Gastroesophageal sphincter (tissue), 4 donors: ENCODE measurements at regions not wholly inside any gene's neighbourhood (a gene's known extent, or its start where the extent isn't known, plus 50 kb on each side); places are given as distances from the start of the nearest gene placed in this dataset.

ENCODE experiments used
- ATAC-seq: fragments of 150-250 bp; one replicate; pipeline ENCODE4 v1.9.1; 2016; ENCODE audit warnings: mild to moderate bottlenecking, moderate library complexity
- H3K27ac ChIP-seq, 4 donors: fragments of 200-600 bp; sonication (generic) in 3 of 4; 1 replicate in 3 of 4; 2 replicates in 1 of 4; pipeline ENCODE4 v1.5.1; 2016 to 2019
- H3K27me3 ChIP-seq: fragments of 200-600 bp; sonication (generic); one replicate; pipeline ENCODE4 v1.5.1; 2019
- H3K36me3 ChIP-seq, 2 donors: fragments of 200-600 bp; sonication (generic); one replicate each; pipeline ENCODE4 v1.5.1; 2019; ENCODE audit warnings: control low read depth in 1 of 2
- H3K4me1 ChIP-seq, 3 donors: fragments of 200-600 bp; sonication (generic); 1 replicate in 2 of 3; 2 replicates in 1 of 3; pipeline ENCODE4 v1.5.1; 2016 to 2019; ENCODE audit warnings: control low read depth in 2 of 3
- H3K4me3 ChIP-seq, 2 donors: fragments of 200-600 bp; sonication (generic); one replicate each; pipeline ENCODE4 v1.5.1; 2019; ENCODE audit warnings: mild to moderate bottlenecking in 1 of 2, moderate library complexity in 1 of 2
- H3K9me3 ChIP-seq, 3 donors: fragments of 200-600 bp; sonication (generic); one replicate each; pipeline ENCODE4 v1.5.1; 2017 to 2019; ENCODE audit warnings: control low read depth in 2 of 3
- CTCF ChIP-seq, 4 experiments: fragments of 200-600 bp in 2 of 4; fragments of 450-650 bp in 2 of 4; sonication (generic) in 1 of 4; IDR thresholded peaks; one replicate each; pipeline ENCODE4 v1.5.1; 2017 to 2019; ENCODE audit warnings: antibody characterized with exemption in 4 of 4, mild to moderate bottlenecking in 2 of 4, moderate library complexity in 2 of 4
- EP300 ChIP-seq: sonication (generic); formaldehyde crosslinking; IDR thresholded peaks from one replicate; pipeline ENCODE4 v1.6.1; 2017; ENCODE audit warnings: antibody characterized with exemption, mild to moderate bottlenecking
- POLR2A ChIP-seq, 2 donors: fragments of 450-650 bp; IDR thresholded peaks; one replicate each; pipeline ENCODE4 v1.6.1; 2017; ENCODE audit warnings: antibody characterized with exemption in 2 of 2, mild to moderate bottlenecking in 2 of 2, moderate library complexity in 1 of 2
- POLR2AphosphoS5 ChIP-seq: sonication (generic); formaldehyde crosslinking; IDR thresholded peaks from one replicate; pipeline ENCODE4 v1.6.1; 2017; ENCODE audit warnings: antibody characterized with exemption
- WGBS, 2 donors: methylation state at CpG; one replicate each; pipeline ENCODE4 v1.1.5; 2018; ENCODE audit warnings: low coverage in 1 of 2; 5-methylcytosine and 5-hydroxymethylcytosine counted together

- H3K27me3 ChIP-seq = no peaks in the 10 kb centered on the region
- TF ChIP-seq POLR2A (IDR thresholded peaks at IDR 0.05) (no peak), POLR2AphosphoS5 (no peak), CTCF (IDR thresholded peaks at IDR 0.05) (no peak), EP300 (no peak)
- H3K9me3 ChIP-seq = no peaks in the 10 kb centered on the region
- H3K4me1 ChIP-seq = no peaks in the 10 kb centered on the region
- 79 to 87% methylated on average over 4 of the region's 4 CpGs for WGBS, 2 donors
- no peak overlapping the region for H3K4me3 ChIP-seq
- H3K27ac ChIP-seq = no peak overlapping the region
- no peaks in the 10 kb centered on the region for H3K36me3 ChIP-seq
- ATAC-seq = no peak
Measured at GRCh38 chr11:80525663-80526405, 1085.0 kb upstream of the TENM4 start.

- Histone ChIP-seq H3K4me1 (no peaks in the 10 kb centered on the region), H3K36me3 (no peaks in the 10 kb centered on the region), H3K27me3 (no peaks in the 10 kb centered on the region), H3K9me3 (no peaks in the 10 kb centered on the region), H3K27ac (no peak overlapping the region), H3K4me3 (no peak overlapping the region)
- 80 to 83% methylated on average over 2 to 4 of the region's 4 CpGs for WGBS, 2 donors
- TF ChIP-seq CTCF (IDR thresholded peaks at IDR 0.05) (no peak), POLR2A (IDR thresholded peaks at IDR 0.05) (no peak), EP300 (no peak), POLR2AphosphoS5 (no peak)
- ATAC-seq = no peak
Measured at GRCh38 chr11:80524349-80524748, 1083.5 kb upstream of the TENM4 start.

- H3K4me3 ChIP-seq = no peak overlapping the region
- H3K27me3 ChIP-seq = no peaks in the 10 kb centered on the region
- no peaks in the 10 kb centered on the region for H3K4me1 ChIP-seq
- H3K9me3 ChIP-seq = peaks cover 0 to 4% (median 0%) of the 10 kb centered on the region in 3 donors
- WGBS, 2 donors = 78% methylated on average over 1 of the region's 1 CpG; no CpG with 5 or more reads in 1 of the 2 donors
- no peaks in the 10 kb centered on the region for H3K36me3 ChIP-seq
- TF ChIP-seq POLR2AphosphoS5 (no peak), CTCF (IDR thresholded peaks at IDR 0.05) (no peak), POLR2A (IDR thresholded peaks at IDR 0.05) (no peak), EP300 (no peak)
- no peak overlapping the region for H3K27ac ChIP-seq
- ATAC-seq = no peak
Measured at GRCh38 chr11:80523057-80523456, 1082.2 kb upstream of the TENM4 start.

- Histone ChIP-seq H3K4me1 (no peaks in the 10 kb centered on the region), H3K9me3 (peaks cover 0 to 9% (median 0%) of the 10 kb centered on the region in 3 donors), H3K27me3 (no peaks in the 10 kb centered on the region), H3K36me3 (no peaks in the 10 kb centered on the region), H3K4me3 (no peak overlapping the region), H3K27ac (no peak overlapping the region)
- ATAC-seq = no peak
- TF ChIP-seq EP300 = no peak
- TF ChIP-seq POLR2A (IDR thresholded peaks at IDR 0.05) = no peak
- TF ChIP-seq POLR2AphosphoS5 = no peak
- no peak for TF ChIP-seq CTCF (IDR thresholded peaks at IDR 0.05)
- WGBS, 2 donors = 70 to 74% methylated on average over 3 of the region's 3 CpGs
Measured at GRCh38 chr11:80521592-80521991, 1080.8 kb upstream of the TENM4 start.

- no peak overlapping the region for H3K27ac ChIP-seq
- 24 to 35% methylated on average over 2 of the region's 2 CpGs for WGBS, 2 donors
- H3K4me1 ChIP-seq = no peaks in the 10 kb centered on the region
- TF ChIP-seq EP300 (no peak), POLR2A (IDR thresholded peaks at IDR 0.05) (no peak), CTCF (IDR thresholded peaks at IDR 0.05) (no peak)
- H3K9me3 ChIP-seq = peaks cover 0 to 9% (median 0%) of the 10 kb centered on the region in 3 donors
- H3K27me3 ChIP-seq = no peaks in the 10 kb centered on the region
- H3K36me3 ChIP-seq = no peaks in the 10 kb centered on the region
- H3K4me3 ChIP-seq = no peak overlapping the region
- ATAC-seq = no peak
Measured at GRCh38 chr11:80520507-80520887, 1079.7 kb upstream of the TENM4 start.
